CD4-positive, alpha-beta T cell treated with Interleukin-10 for 1 hour (primary cell): ENCODE measurements at regions not wholly inside any gene's neighbourhood (a gene's known extent, or its start where the extent isn't known, plus 50 kb on each side); places are given as distances from the start of the nearest gene placed in this dataset.
"Not testable (repeated sequence)": the region's sequence is repeated elsewhere in the genome, so short reads cannot be mapped to it uniquely, and the experiment has no call there.

Experiments used
- DNase-seq: peaks from one replicate; pipeline ENCODE4 v3.0.0-alpha.2; 2020

- no peak for DNase-seq
Measured at GRCh38 chr11:112310848-112311247, 50.2 kb upstream of the PLET1 start.

GRCh38 chr11:112315057-112315720 lies 54.5 kb upstream of the PLET1 start:
- DNase-seq: no peak

GRCh38 chr11:112315861-112316739 lies 55.4 kb upstream of the PLET1 start:
- DNase-seq: no peak

- no peak for DNase-seq
Measured at GRCh38 chr11:112316971-112317370, 56.3 kb upstream of the PLET1 start.

GRCh38 chr11:112318184-112318591 lies 57.5 kb upstream of the PLET1 start:
- DNase-seq: no peak

- no peak for DNase-seq
Measured at GRCh38 chr11:112318661-112319060, 58.0 kb upstream of the PLET1 start.

GRCh38 chr11:112320668-112321067 lies 60.0 kb upstream of the PLET1 start:
- DNase-seq: no peak

GRCh38 chr11:112321501-112322172 lies 61.0 kb upstream of the PLET1 start:
- no peak for DNase-seq

- no peak for DNase-seq
Measured at GRCh38 chr11:112322173-112322790, 61.6 kb upstream of the PLET1 start.

GRCh38 chr11:112334381-112334780 lies 73.7 kb upstream of the PLET1 start:
- no peak for DNase-seq

- no peak for DNase-seq
Measured at GRCh38 chr11:112336356-112336886, 75.8 kb upstream of the PLET1 start.

- DNase-seq: no peak
Measured at GRCh38 chr11:112339566-112339965, 78.9 kb upstream of the PLET1 start.

- DNase-seq: no peak
Measured at GRCh38 chr11:112343368-112344039, 82.8 kb upstream of the PLET1 start.

- no peak for DNase-seq
Measured at GRCh38 chr11:112344040-112344413, 83.4 kb upstream of the PLET1 start.

GRCh38 chr11:112345166-112345565 lies 84.5 kb upstream of the PLET1 start:
- no peak for DNase-seq

- DNase-seq: no peak
Measured at GRCh38 chr11:112345706-112346105, 85.0 kb upstream of the PLET1 start.

- DNase-seq: no peak
Measured at GRCh38 chr11:112346586-112346985, 85.9 kb upstream of the PLET1 start.

- no peak for DNase-seq
Measured at GRCh38 chr11:112348480-112349029, 87.9 kb upstream of the PLET1 start.

GRCh38 chr11:112351423-112351822 lies 90.8 kb upstream of the PLET1 start:
- DNase-seq: not testable (repeated sequence)

- DNase-seq: no peak
Measured at GRCh38 chr11:112352907-112353306, 92.2 kb upstream of the PLET1 start.

- no peak for DNase-seq
Measured at GRCh38 chr11:112354364-112354763, 93.7 kb upstream of the PLET1 start.

- no peak for DNase-seq
Measured at GRCh38 chr11:112355726-112356125, 95.1 kb upstream of the PLET1 start.
